SHP77 (cell line): ENCODE measurements at regions not wholly inside any gene's neighbourhood (a gene's known extent, or its start where the extent isn't known, plus 50 kb on each side); places are given as distances from the start of the nearest gene placed in this dataset.

Experiments used
- DNase-seq, 2 experiments: peaks; one replicate each; lab custom pipeline; 2025; lab: John Stamatoyannopoulos, UW

DNA sequence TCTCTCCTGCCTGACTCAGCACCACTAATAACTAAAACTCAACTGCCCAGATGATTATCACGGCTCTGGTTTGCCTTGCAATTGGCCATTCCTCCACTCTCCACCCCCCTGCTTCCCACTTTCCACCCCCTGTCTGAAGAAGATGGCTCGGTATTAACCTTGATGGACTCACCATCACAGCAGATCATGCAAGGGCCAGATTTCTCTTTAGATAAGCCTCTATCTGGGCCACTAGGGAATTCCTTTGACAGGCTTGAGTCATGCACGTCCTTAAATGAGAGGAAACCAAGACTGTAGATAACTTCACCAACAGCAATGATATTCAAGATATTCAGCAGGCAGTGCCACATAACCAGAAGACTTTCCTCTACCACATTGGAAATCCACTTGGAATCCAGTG is 131.1 kb upstream of the NBEA start:
- no peak for DNase-seq

- DNase-seq, result no peak
Observed at GRCh38 chr13:34815526-34815925, 126.5 kb upstream of the NBEA start.

GRCh38 chr13:34816245-34816884 is 125.7 kb upstream of the NBEA start:
- DNase-seq, result no peak

DNA sequence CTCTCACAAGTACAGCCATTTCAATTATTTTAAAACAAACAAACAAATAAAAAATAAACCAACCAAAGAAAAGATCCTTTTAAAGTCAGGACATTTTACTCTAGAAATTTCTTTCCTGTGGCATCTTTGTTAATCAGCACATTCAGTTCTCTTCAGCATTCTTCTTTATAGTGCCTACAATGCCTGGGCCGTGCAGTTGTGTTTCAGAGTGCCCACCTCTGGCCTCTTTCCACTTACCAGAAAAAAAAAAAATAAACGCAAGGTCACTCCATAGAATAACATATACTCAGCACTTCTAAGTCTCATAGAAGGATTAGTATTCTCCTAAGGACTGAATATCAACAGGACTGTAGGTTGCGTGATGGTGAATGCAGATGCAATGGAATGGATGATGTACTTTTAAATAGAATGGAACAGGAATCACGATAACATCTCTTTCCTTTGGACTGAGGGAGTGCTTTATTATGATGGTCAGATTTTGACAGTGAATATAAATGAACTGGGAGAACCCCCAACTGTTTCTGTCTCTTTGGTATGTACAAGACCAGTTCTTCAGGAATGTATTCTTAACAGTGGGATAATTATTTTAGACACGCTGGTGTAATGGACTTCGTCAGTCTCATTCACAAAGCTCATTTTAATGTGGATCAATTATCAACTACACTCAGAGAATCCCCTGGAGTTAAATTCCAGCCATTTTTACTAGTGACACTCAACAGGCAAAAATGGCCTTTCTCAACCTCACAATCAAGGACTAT is 125.0 kb upstream of the NBEA start:
- no peak for DNase-seq

DNA sequence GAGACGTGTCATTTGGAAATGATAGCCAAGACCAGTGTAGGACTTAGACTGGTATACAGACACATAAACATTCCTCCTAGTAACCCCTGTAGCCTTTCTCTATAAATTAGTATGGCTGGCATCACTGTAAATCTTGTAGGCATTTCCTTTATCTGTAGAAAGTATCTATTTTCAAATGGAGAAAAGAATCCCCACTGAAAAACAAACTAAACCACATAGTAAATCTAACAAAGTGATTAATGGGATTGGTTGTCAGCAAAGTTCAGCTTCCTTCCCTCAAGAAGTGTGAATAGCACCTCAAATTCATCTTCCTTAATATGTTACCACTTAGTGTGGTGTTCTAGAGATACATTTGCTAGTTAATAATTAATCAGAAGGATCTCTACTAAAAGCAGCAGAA is 119.4 kb upstream of the NBEA start:
- no peak for DNase-seq

DNA sequence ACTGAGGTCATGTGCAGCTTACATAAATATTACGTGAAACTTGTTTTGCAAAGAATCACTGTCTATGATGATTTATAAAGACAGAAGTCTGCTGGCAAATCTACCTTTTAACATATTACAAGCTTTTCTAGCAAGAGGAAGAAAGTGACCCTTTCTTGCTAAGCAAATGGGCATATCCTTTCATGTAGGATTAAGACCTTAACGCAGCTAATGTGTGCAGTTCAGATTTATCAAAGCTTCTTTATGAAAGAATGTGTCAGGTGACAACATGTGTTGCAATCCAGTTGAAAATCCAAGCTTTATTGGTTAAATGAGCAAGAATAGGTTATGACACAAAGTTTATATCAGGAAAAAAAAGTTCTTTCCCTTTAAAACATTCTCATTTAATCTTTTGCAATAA is 115.6 kb upstream of the NBEA start:
- no peak for DNase-seq

DNA sequence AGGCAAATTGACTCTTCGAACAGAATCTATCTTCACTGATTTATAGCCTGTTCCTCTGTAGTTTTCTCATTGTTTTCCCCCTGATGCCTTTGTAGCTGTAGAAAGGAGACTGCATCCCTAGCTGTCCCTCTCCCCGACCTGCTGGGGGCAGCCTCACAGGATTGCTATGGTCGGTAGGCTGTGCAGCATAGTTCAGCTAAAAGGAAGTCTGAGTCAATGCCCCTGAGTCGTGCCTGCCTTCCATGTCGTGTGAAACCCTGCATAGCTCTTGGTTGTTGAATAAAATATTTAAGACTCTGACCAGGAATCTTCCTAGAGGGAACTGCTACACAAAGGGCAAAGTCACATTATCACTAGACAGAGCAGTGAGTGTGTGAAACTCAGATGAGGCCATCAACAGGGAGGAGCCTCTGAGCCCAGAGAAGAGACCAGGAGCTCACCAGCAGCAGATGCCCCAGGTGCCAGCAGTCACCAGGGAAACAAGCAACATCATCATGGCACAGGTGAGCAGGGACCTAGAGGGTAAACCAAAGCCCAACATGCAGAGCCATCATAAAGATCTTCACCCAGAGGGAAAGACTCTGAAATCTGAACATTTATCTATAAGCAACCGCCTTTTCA is 108.4 kb upstream of the NBEA start:
- DNase-seq, result no peak

GRCh38 chr13:34842466-34842865 is 99.6 kb upstream of the NBEA start:
- DNase-seq, result peak in 1 of 2 experiments; percentile 12

- DNase-seq, result no peak
Observed at GRCh38 chr13:34847766-34848165, 94.3 kb upstream of the NBEA start.

- DNase-seq, result no peak
Observed at GRCh38 chr13:34849406-34849805, 92.7 kb upstream of the NBEA start.

- DNase-seq, result no peak
Observed at GRCh38 chr13:34853161-34853560, 88.9 kb upstream of the NBEA start.

- no peak for DNase-seq
Observed at GRCh38 chr13:34857558-34858325, 84.3 kb upstream of the NBEA start.

GRCh38 chr13:34862311-34862710 is 79.8 kb upstream of the NBEA start:
- DNase-seq, result no peak

DNA sequence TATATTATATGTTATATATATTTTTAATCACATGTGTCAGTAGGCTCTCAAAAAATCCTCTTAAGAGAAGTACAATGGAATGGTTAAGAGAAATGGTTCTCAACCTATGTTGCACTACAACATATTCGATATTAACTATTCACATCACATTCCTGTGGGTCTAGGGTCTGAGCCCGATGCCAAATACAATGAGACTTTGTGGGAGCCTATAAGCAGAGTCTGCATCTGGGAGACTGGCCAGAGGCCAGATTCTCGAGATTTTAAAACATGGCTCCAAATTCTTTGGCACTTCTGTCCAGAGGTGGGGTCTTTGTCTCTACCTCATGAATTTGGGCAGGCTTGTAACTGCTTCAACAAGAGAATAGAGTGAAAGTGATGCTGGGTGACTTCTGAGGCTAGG is 79.4 kb upstream of the NBEA start:
- DNase-seq, result no peak

DNA sequence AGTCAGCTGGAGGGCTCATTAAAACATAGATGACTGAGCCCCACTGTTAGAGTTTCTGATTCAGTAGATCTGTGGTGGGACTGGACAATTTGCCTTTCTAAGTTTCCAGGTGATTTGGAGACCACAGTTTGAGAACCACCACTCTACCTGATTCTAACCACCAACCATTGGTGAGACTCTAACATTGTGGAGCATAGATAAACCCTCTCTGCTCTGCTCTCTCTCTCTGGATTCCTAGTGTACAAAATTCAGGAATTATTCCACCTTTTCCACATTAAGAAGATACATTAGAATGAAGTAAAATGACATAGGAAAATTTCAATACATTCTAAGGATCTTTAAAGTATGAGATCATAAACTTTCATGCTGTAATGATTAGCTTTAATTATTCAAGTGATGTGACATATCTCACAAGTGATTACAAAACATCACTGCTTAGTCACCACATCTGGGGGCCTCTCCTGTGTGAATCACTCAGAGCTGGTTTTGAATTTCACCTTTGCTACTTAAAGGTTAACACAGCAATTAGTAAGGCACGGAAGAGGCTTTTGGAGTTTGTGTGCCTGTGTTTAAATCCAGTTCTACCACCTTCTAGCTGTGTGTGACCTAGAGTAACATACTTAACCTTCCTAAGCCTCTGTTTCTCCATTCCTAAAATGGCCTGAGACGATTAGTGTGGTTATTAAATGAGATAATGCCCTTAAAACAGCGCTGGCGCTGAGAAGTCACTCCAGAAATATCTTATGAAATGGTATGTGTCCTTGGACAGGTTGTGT is 78.5 kb upstream of the NBEA start:
- peak in 1 of 2 experiments; percentile 11 for DNase-seq

- peak; percentile 42 to 58 for DNase-seq
Observed at GRCh38 chr13:34864671-34865070, 77.4 kb upstream of the NBEA start.

- no peak for DNase-seq
Observed at GRCh38 chr13:34867590-34867989, 74.5 kb upstream of the NBEA start.

GRCh38 chr13:34868733-34869132 is 73.3 kb upstream of the NBEA start:
- DNase-seq, result no peak

DNA sequence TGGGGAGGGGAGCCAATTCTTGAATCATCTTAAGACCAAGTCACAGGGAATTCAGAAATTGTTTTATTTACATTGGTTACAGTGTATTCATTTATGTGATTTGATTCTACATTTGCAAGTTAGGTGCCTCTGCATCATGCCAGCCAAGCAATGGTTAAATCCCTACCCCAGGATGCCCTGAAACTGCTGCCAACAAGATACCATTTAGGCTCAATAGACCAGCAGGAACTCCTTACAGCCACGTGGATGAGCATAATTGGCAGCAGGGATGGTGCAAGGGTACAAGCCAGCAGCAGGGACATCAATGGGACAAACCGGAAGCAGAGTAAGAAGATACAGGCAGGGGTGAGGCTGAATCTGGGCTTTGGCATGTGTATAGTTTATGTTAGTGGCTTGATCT is 72.4 kb upstream of the NBEA start:
- no peak for DNase-seq

DNA sequence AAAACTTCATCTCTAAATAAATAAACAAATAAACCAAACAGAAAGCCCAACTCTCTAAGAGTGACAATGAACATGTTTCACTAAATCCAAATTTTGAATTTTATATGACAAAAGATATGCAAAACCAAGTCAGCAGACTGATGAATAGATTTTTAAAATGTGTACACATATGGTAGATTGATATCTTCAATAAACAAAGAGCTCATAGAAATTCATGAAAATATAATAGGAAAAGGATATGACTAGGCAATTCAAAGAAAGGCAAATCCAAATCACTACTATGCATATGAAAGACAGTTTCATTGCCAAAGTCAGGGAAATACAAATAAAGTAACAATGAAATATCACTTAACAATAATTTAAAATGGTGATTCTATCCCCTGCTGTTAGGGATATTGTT is 63.7 kb upstream of the NBEA start:
- no peak for DNase-seq

GRCh38 chr13:34879851-34880250 is 62.2 kb upstream of the NBEA start:
- no peak for DNase-seq

- no peak for DNase-seq
Observed at GRCh38 chr13:34881494-34881893, 60.6 kb upstream of the NBEA start.
